ENCODE measurements at regions not wholly inside any gene's neighbourhood (a gene's known extent, or its start where the extent isn't known, plus 50 kb on each side); places are given as distances from the start of the nearest gene placed in this dataset.
"Not testable (repeated sequence)": the region's sequence is repeated elsewhere in the genome, so short reads cannot be mapped to it uniquely, and the experiment has no call there.

- H3K27me3 ChIP-seq (ENCODE audit: insufficient read depth, low read length); H3K36me3 ChIP-seq (ENCODE audit: insufficient read depth, low read depth, low read length); H3K9me3 ChIP-seq (ENCODE audit: insufficient read depth, low read depth, low read length); H3K27ac ChIP-seq (ENCODE audit: low read length); H3K4me1 ChIP-seq (ENCODE audit: insufficient read depth, low read length); H3K4me3 ChIP-seq (ENCODE audit: low read length); H3K9ac ChIP-seq (ENCODE audit: low read depth, low read length): not testable (repeated sequence)
These were observed 846.4 kb downstream of the RPIA start for GRCh38 chr2:89537862-89538261.

GRCh38 chr2:89544110-89544509, 852.6 kb downstream of the RPIA start:
- H3K9ac ChIP-seq (ENCODE audit: low read depth, low read length); H3K27ac ChIP-seq (ENCODE audit: low read length); H3K36me3 ChIP-seq (ENCODE audit: insufficient read depth, low read depth, low read length); H3K4me3 ChIP-seq (ENCODE audit: low read length); H3K9me3 ChIP-seq (ENCODE audit: insufficient read depth, low read depth, low read length); H3K4me1 ChIP-seq (ENCODE audit: insufficient read depth, low read length); H3K27me3 ChIP-seq (ENCODE audit: insufficient read depth, low read length): not testable (repeated sequence)

DNA sequence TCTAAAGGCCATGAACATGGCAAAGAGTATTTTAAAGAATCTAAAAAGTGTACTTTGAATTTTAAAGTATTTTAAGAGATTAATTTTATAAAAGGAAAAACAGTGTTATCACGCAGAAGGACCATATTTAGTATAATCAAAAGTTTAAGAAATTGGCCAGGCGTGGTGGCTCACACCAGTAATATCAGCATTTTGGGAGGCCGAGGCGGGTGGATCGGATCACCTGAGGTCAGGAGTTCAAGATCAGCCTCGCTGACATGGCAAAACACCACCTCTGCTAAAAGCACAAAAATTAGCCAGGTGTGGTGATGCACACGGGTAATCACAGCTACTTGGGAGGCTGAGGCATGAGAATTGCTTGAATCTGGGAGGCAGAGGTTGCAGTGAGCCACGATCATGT, 887.7 kb downstream of the RPIA start:
- not testable (repeated sequence) for H3K36me3 ChIP-seq (ENCODE audit: insufficient read depth, low read depth, low read length); H3K9ac ChIP-seq (ENCODE audit: low read depth, low read length); H3K4me3 ChIP-seq (ENCODE audit: low read length); H3K9me3 ChIP-seq (ENCODE audit: insufficient read depth, low read depth, low read length); H3K4me1 ChIP-seq (ENCODE audit: insufficient read depth, low read length); H3K27me3 ChIP-seq (ENCODE audit: insufficient read depth, low read length); H3K27ac ChIP-seq (ENCODE audit: low read length)

- not testable (repeated sequence) for H3K27me3 ChIP-seq (ENCODE audit: insufficient read depth, low read length); H3K9ac ChIP-seq (ENCODE audit: low read depth, low read length); H3K9me3 ChIP-seq (ENCODE audit: insufficient read depth, low read depth, low read length); H3K4me3 ChIP-seq (ENCODE audit: low read length); H3K27ac ChIP-seq (ENCODE audit: low read length); H3K4me1 ChIP-seq (ENCODE audit: insufficient read depth, low read length); H3K36me3 ChIP-seq (ENCODE audit: insufficient read depth, low read depth, low read length)
These were observed 891.3 kb downstream of the RPIA start for GRCh38 chr2:89582816-89583215.

DNA sequence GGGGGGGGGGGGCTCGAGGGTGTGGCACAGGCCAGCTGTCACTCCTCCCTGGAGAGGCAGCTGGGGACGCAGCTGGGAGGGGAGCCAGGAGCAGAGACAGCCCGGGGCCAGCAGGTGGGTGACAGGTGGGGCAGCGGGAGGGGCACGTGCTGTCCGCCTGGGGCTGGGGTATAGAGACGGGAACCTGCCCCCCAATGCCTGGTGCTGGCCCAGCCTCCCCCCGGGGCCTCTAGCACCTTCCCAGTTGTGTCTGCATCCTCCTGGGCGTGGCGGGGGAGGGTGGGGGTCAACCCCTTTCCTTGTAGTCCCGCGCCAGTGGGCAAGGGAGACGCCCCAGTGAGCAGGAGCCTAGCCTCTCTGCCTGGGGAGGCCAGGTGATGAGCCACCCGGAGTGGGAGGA, 892.6 kb downstream of the RPIA start:
- not testable (repeated sequence) for H3K9ac ChIP-seq (ENCODE audit: low read depth, low read length); H3K36me3 ChIP-seq (ENCODE audit: insufficient read depth, low read depth, low read length); H3K27me3 ChIP-seq (ENCODE audit: insufficient read depth, low read length); H3K4me3 ChIP-seq (ENCODE audit: low read length); H3K9me3 ChIP-seq (ENCODE audit: insufficient read depth, low read depth, low read length); H3K27ac ChIP-seq (ENCODE audit: low read length); H3K4me1 ChIP-seq (ENCODE audit: insufficient read depth, low read length)

- not testable (repeated sequence) for H3K27ac ChIP-seq (ENCODE audit: low read length)
These were observed 893.5 kb downstream of the RPIA start for GRCh38 chr2:89584868-89585557.

GRCh38 chr2:89585558-89585920, 894.1 kb downstream of the RPIA start:
- not testable (repeated sequence) for H3K36me3 ChIP-seq (ENCODE audit: insufficient read depth, low read depth, low read length); H3K4me1 ChIP-seq (ENCODE audit: insufficient read depth, low read length); H3K9me3 ChIP-seq (ENCODE audit: insufficient read depth, low read depth, low read length); H3K27ac ChIP-seq (ENCODE audit: low read length); H3K9ac ChIP-seq (ENCODE audit: low read depth, low read length); H3K27me3 ChIP-seq (ENCODE audit: insufficient read depth, low read length)
- peak overlapping the region; percentile 60; the same call in 1 of the 2 replicates for H3K4me3 ChIP-seq (ENCODE audit: low read length)

More at GRCh38 chr2:89584868-89585557, 893.5 kb downstream of the RPIA start:
- not testable (repeated sequence) for H3K9ac ChIP-seq (ENCODE audit: low read depth, low read length); H3K4me1 ChIP-seq (ENCODE audit: insufficient read depth, low read length); H3K36me3 ChIP-seq (ENCODE audit: insufficient read depth, low read depth, low read length); H3K9me3 ChIP-seq (ENCODE audit: insufficient read depth, low read depth, low read length); H3K27me3 ChIP-seq (ENCODE audit: insufficient read depth, low read length)
- peak overlapping the region; percentile 60; the same call in 1 of the 2 replicates for H3K4me3 ChIP-seq (ENCODE audit: low read length)

DNA sequence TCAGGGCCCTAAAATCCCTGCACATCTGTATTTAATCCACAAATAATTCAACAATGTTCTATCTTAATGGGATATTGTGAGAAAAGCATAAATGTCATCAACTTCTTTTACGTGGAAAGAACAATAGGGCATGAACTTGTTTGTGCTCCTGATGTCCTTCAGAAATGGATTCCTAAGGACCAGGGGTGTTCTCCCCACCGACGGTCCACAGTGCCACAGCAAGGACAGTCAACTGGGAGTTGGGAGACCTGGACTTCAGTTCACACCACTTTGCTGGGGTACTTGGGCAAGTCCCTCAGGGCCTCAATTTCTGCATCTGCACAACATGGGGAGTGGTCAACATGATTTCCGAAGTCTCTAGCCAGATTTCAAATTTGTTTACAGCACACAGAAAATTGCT, 908.4 kb downstream of the RPIA start:
- not testable (repeated sequence) for H3K4me3 ChIP-seq (ENCODE audit: low read length); H3K27me3 ChIP-seq (ENCODE audit: insufficient read depth, low read length); H3K27ac ChIP-seq (ENCODE audit: low read length); H3K36me3 ChIP-seq (ENCODE audit: insufficient read depth, low read depth, low read length); H3K9ac ChIP-seq (ENCODE audit: low read depth, low read length); H3K9me3 ChIP-seq (ENCODE audit: insufficient read depth, low read depth, low read length); H3K4me1 ChIP-seq (ENCODE audit: insufficient read depth, low read length)

DNA sequence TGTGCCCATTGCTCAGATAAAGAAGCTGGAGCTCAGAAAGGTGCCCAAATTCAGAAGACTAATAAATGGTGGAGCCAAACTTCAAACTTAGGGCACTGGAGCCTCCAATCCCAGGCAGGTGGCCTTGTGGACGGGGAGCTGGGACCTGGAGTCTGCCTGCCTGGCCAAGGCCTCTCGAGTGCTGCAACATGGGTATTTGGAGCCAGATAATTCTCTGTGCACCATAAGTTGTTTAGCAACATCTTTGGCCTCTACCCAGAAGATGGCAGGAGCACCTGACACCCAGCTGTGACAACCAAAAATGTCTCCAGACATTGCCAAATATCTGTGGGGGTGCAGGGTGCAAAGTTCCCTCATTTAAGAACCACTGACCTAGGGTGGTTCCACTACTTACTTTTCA, 915.0 kb downstream of the RPIA start:
- not testable (repeated sequence) for H3K4me1 ChIP-seq (ENCODE audit: insufficient read depth, low read length); H3K9ac ChIP-seq (ENCODE audit: low read depth, low read length); H3K4me3 ChIP-seq (ENCODE audit: low read length); H3K36me3 ChIP-seq (ENCODE audit: insufficient read depth, low read depth, low read length); H3K27ac ChIP-seq (ENCODE audit: low read length); H3K9me3 ChIP-seq (ENCODE audit: insufficient read depth, low read depth, low read length)
- peaks cover 26% of the 10 kb centered on the region for H3K27me3 ChIP-seq (ENCODE audit: insufficient read depth, low read length)

GRCh38 chr2:89610207-89610926, 918.9 kb downstream of the RPIA start:
- not testable (repeated sequence) for H3K4me3 ChIP-seq (ENCODE audit: low read length); H3K36me3 ChIP-seq (ENCODE audit: insufficient read depth, low read depth, low read length); H3K9me3 ChIP-seq (ENCODE audit: insufficient read depth, low read depth, low read length); H3K9ac ChIP-seq (ENCODE audit: low read depth, low read length); H3K27ac ChIP-seq (ENCODE audit: low read length); H3K4me1 ChIP-seq (ENCODE audit: insufficient read depth, low read length)
- H3K27me3 ChIP-seq (ENCODE audit: insufficient read depth, low read length), result peaks cover 48% of the 10 kb centered on the region

DNA sequence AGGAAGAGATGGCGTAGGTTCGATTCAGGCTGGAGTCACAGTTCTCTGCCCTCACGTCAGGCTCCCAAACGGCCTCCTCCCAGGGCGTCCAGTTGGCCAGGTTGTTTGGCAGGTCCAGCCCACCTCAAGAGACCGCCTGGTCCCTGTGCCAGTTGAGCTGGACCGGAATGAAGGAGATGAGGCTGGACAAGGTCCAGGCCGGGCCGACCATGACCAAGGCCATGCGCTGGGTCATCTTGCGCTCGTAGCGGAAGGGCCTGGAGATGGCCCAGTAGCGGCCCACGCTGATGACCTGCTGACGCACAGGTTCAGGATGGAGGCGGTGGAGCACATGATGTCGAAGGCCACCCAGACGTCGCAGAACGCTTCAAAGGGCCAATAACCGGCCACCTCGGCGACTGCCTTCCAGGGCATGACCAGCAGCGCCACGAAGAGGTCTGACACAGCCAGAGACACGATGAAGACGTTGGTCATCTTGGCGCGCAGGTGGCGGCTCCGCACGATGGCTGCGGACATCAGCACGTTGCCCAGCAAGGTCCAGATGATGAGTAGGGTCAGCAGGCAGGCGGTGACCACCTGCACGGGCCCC, 919.5 kb downstream of the RPIA start:
- H3K36me3 ChIP-seq (ENCODE audit: insufficient read depth, low read depth, low read length); H3K9me3 ChIP-seq (ENCODE audit: insufficient read depth, low read depth, low read length); H3K27ac ChIP-seq (ENCODE audit: low read length): not testable (repeated sequence)

DNA sequence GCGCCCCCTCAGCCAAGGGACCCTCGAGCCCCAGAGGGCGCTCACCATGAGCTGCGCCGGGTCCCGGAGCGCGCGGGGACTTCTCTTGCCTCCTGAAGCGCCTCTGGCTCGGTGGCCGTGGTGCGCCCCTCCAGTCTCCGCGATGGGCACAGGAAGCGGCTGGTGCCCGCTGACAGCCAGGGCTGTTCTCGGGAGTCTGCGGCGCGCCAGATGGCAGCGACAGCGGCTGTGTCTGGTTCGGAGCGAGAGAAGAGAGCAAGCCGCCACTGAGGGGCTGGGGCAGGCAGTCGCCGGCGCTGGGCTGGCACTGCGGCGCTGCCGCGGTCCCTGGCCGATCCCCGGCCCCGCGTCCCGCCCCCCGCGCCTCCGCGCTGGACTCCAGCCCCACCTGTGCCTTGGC, 920.2 kb downstream of the RPIA start:
- not testable (repeated sequence) for H3K9ac ChIP-seq (ENCODE audit: low read depth, low read length); H3K9me3 ChIP-seq (ENCODE audit: insufficient read depth, low read depth, low read length); H3K36me3 ChIP-seq (ENCODE audit: insufficient read depth, low read depth, low read length); H3K27ac ChIP-seq (ENCODE audit: low read length); H3K4me1 ChIP-seq (ENCODE audit: insufficient read depth, low read length)
- Histone ChIP-seq H3K27me3 (ENCODE audit: insufficient read depth, low read length) (peaks cover 48% of the 10 kb centered on the region), H3K4me3 (ENCODE audit: low read length) (peak overlapping the region; percentile 45; the same call in 1 of the 2 replicates)

More for the DNA sequence above, 919.5 kb downstream of the RPIA start:
- not testable (repeated sequence) for H3K9ac ChIP-seq (ENCODE audit: low read depth, low read length); H3K4me3 ChIP-seq (ENCODE audit: low read length); H3K4me1 ChIP-seq (ENCODE audit: insufficient read depth, low read length)
- peaks cover 48% of the 10 kb centered on the region for H3K27me3 ChIP-seq (ENCODE audit: insufficient read depth, low read length)

All from iPS-20b (cell line).